Gastrocnemius medialis (tissue), 4 donors: ENCODE measurements at regions not wholly inside any gene's neighbourhood (a gene's known extent, or its start where the extent isn't known, plus 50 kb on each side); places are given as distances from the start of the nearest gene placed in this dataset.
A peak's percentile ranks its signal among the peaks of the same experiment; 100 is the strongest.
"Not testable (repeated sequence)": the region's sequence is repeated elsewhere in the genome, so short reads cannot be mapped to it uniquely, and the experiment has no call there.

Source experiments
- ATAC-seq, 2 donors: fragments of 150-250 bp; one replicate each; pipeline ENCODE4 v1.9.1; 2016
- DNase-seq, 2 donors: peaks; one replicate each; pipeline ENCODE4 v3.0.0-alpha.2; 2019
- H3K27ac ChIP-seq, 4 donors: fragments of 200-600 bp; sonication (generic); 1 replicate in 1 of 4; 2 replicates in 3 of 4; pipeline ENCODE4 v1.5.1; 2016 to 2018; ENCODE audit warnings: mild to moderate bottlenecking in 2 of 4, moderate library complexity in 1 of 4
- H3K27me3 ChIP-seq, 3 donors: fragments of 200-600 bp; sonication (generic) in 2 of 3; 1 replicate in 1 of 3; 2 replicates in 2 of 3; pipeline versions ENCODE4 v1.5.1 to v1.6.0; 2016 to 2019; ENCODE audit warnings: mild to moderate bottlenecking in 1 of 3, moderate library complexity in 1 of 3
- H3K36me3 ChIP-seq, 2 donors: fragments of 200-600 bp; sonication (generic) in 1 of 2; one replicate each; pipeline ENCODE4 v1.5.1; 2017 to 2018
- H3K4me1 ChIP-seq, 2 donors: fragments of 200-600 bp; sonication (generic) in 1 of 2; one replicate each; pipeline ENCODE4 v1.5.1; 2016 to 2017; ENCODE audit warnings: mild to moderate bottlenecking in 2 of 2
- H3K4me3 ChIP-seq, 4 donors: fragments of 200-600 bp; sonication (generic) in 3 of 4; 1 replicate in 1 of 4; 2 replicates in 3 of 4; pipeline ENCODE4 v1.5.1; 2016 to 2019; ENCODE audit warnings: mild to moderate bottlenecking in 2 of 4
- H3K9me3 ChIP-seq, 3 donors: fragments of 200-600 bp; sonication (generic) in 2 of 3; 1 replicate in 1 of 3; 2 replicates in 2 of 3; pipeline ENCODE4 v1.5.1; 2016 to 2019
- POLR2A ChIP-seq, 2 donors: fragments of 450-650 bp; IDR thresholded peaks; one replicate each; pipeline ENCODE4 v1.6.1; 2017; ENCODE audit warnings: antibody characterized with exemption in 2 of 2, mild to moderate bottlenecking in 2 of 2, moderate library complexity in 2 of 2
- in situ Hi-C, 4 donors: fragments of 200-750 bp; cut with MboI; loops; one replicate each; pipeline versions ENCODE4 v1.15.0 to v1.8.0; 2017; ENCODE audit warnings: low sequenced_read_pairs in 4 of 4
- intact Hi-C: fragments of 100-400 bp; cut with DNase I; formaldehyde crosslinking; loops from one replicate; pipeline ENCODE4 v1.15.1; 2023; ENCODE audit warnings: low total_unique reads
- TF ChIP-seq, protein P1 (sequence below), 5 experiments: fragments of 450-650 bp in 3 of 5; fragments of 200-600 bp in 2 of 5; sonication (generic) in 2 of 5; IDR thresholded peaks in 4 of 5; conservative IDR thresholded peaks in 1 of 5; 1 replicate in 4 of 5; 2 replicates in 1 of 5; pipeline ENCODE4 v1.5.1; 2016 to 2019; ENCODE audit warnings: antibody characterized with exemption in 5 of 5, mild to moderate bottlenecking in 3 of 5, moderate library complexity in 3 of 5

DNA sequence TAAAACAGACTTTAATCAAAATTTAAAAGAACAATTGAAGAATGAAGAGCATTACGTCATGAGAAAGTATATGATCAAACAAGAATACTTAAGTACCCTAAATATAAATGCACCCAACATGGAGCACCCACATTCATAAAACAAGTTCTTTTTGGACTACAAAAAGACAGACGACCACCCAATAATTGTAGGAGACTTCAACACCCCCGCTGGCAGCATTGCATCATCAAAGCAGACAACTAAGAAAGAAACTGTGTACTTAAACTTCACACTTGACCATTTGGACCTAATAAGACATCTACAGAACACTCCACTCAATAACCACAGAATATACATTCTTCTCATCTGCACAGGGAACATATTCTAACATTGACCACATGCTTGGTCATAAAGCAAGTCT lies 291.7 kb upstream of the ZNF322 start:
- H3K27me3 ChIP-seq, H3K9me3 ChIP-seq, H3K4me3 ChIP-seq, DNase-seq, intact Hi-C loops, H3K27ac ChIP-seq, H3K4me1 ChIP-seq, in situ Hi-C loops, H3K36me3 ChIP-seq, ATAC-seq: not testable (repeated sequence)

DNA sequence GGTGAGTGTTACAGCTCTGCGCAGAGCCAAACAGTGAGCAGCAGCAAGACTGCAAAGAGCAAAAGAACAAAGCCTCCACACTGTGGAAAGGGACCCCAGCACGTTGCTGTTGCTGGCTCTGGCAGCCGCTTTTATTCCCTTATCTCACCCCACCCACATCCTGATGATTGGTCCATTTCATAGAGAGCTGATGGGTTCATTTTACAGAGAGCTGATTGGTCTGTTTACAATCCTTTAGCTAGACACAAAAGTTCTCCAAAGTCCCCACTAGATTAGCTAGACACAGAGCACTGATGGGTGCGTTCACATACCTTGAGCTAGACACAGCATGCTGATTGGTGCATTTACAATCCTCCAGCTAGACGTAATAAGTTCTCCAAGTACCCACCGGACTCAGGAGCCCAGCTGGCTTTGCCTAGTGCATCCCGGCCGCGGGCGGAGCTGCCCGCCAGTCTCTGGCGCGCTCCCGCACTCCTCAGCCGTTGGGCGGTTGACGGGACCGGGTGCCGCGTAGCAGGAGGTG lies 291.4 kb upstream of the PRSS16 start:
- DNase-seq, result peak in 1 of 2 donors; percentile 8
- H3K4me1 ChIP-seq, ATAC-seq, H3K9me3 ChIP-seq, in situ Hi-C loops, intact Hi-C loops, H3K27me3 ChIP-seq, H3K36me3 ChIP-seq: not testable (repeated sequence)
- H3K27ac ChIP-seq, result peak overlapping the region; percentile 74 to 87 (median 80)
- H3K4me3 ChIP-seq, result peak overlapping the region; percentile 51 to 76 (median 63)

GRCh38 chr6:26956601-26957184 lies 290.8 kb upstream of the PRSS16 start:
- in situ Hi-C loops, intact Hi-C loops: not testable (repeated sequence)
- peak overlapping the region; percentile 74 to 87 (median 80) for H3K27ac ChIP-seq

GRCh38 chr6:26957399-26958127 lies 289.9 kb upstream of the PRSS16 start:
- ATAC-seq, intact Hi-C loops, H3K9me3 ChIP-seq, H3K27me3 ChIP-seq, DNase-seq, in situ Hi-C loops, H3K4me1 ChIP-seq, H3K36me3 ChIP-seq: not testable (repeated sequence)
- Histone ChIP-seq H3K4me3 (peak overlapping the region; percentile 51 to 76 (median 63)), H3K27ac (peak overlapping the region; percentile 74 to 87 (median 80))

More at GRCh38 chr6:26956601-26957184, 290.8 kb upstream of the PRSS16 start:
- not testable (repeated sequence) for H3K4me1 ChIP-seq, ATAC-seq, H3K27me3 ChIP-seq, H3K36me3 ChIP-seq, H3K9me3 ChIP-seq
- peak; percentile 32 to 70 for DNase-seq
- H3K4me3 ChIP-seq, result peak overlapping the region; percentile 51 to 76 (median 63)
- TF ChIP-seq, protein P1, sequence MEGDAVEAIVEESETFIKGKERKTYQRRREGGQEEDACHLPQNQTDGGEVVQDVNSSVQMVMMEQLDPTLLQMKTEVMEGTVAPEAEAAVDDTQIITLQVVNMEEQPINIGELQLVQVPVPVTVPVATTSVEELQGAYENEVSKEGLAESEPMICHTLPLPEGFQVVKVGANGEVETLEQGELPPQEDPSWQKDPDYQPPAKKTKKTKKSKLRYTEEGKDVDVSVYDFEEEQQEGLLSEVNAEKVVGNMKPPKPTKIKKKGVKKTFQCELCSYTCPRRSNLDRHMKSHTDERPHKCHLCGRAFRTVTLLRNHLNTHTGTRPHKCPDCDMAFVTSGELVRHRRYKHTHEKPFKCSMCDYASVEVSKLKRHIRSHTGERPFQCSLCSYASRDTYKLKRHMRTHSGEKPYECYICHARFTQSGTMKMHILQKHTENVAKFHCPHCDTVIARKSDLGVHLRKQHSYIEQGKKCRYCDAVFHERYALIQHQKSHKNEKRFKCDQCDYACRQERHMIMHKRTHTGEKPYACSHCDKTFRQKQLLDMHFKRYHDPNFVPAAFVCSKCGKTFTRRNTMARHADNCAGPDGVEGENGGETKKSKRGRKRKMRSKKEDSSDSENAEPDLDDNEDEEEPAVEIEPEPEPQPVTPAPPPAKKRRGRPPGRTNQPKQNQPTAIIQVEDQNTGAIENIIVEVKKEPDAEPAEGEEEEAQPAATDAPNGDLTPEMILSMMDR (IDR thresholded peaks at IDR 0.05 in 4 of 5, conservative IDR thresholded peaks at IDR 0.05 in 1 of 5), result peak; percentile 40 to 67 (median 66)
- TF ChIP-seq POLR2A (IDR thresholded peaks at IDR 0.05), result peak; percentile 15 to 55

DNA sequence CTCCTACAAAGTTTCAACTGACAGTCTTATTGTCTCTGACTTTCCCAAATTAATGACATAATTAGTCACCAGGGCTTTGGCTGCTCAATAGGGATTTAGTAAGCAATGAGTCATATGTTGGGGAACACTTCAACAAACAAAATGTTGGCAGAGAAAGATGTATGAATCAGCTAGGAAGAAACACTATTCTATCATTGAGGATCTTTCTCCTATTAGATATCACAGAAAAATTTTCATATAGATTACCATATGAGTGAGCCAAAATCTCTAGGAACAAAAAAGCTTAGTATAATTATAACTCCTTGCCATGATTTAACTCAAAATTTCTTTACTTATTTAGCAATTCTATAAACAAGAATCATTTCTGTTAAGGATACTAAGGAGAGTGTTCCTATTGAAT lies 286.3 kb upstream of the PRSS16 start:
- H3K27me3 ChIP-seq, H3K4me1 ChIP-seq, in situ Hi-C loops, H3K4me3 ChIP-seq, intact Hi-C loops, DNase-seq, H3K36me3 ChIP-seq, H3K9me3 ChIP-seq, ATAC-seq: not testable (repeated sequence)
- H3K27ac ChIP-seq, result peak overlapping the region in 2 of 4 donors; percentile 49 to 51

DNA sequence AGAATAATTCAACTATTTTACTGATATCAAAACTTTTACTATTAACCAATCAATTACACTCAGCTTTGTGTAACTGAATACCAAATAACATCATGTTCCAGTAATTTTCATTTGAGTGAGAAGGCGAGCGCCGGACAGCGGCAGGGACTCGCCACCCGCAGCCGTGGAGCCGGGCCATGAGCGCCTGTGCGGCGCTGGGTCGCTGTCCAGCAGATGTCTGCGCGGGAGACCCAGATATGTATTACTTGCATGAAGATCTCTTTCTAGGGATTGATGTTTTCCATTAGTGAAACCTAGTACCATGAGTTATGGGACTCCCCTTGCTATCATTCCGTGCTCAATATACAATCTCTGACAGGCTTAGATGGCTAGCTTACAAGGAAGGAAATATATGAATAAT lies 245.1 kb upstream of the PRSS16 start:
- H3K27me3 ChIP-seq, result no peaks in the 10 kb centered on the region
- no peak for TF ChIP-seq POLR2A (IDR thresholded peaks at IDR 0.05)
- TF ChIP-seq, protein P1 (IDR thresholded peaks at IDR 0.05 in 4 of 5, conservative IDR thresholded peaks at IDR 0.05 in 1 of 5), result no peak
- intact Hi-C loops, result no loop called here
- no peaks in the 10 kb centered on the region for H3K4me1 ChIP-seq
- H3K9me3 ChIP-seq, result no peaks in the 10 kb centered on the region
- no peaks in the 10 kb centered on the region for H3K36me3 ChIP-seq
- ATAC-seq (no peak), DNase-seq (no peak)
- in situ Hi-C loops, result no loop called here
- no peak overlapping the region for H3K27ac ChIP-seq
- H3K4me3 ChIP-seq, result no peak overlapping the region
